ENCODE measurements at regions not wholly inside any gene's neighbourhood (a gene's known extent, or its start where the extent isn't known, plus 50 kb on each side); places are given as distances from the start of the nearest gene placed in this dataset.

- Histone ChIP-seq H3K4me1 (ENCODE audit: control insufficient read depth, insufficient read depth, low read length, poor library complexity, severe bottlenecking) (no peaks in the 10 kb centered on the region), H3K27ac (ENCODE audit: insufficient read depth, low read length, poor library complexity, severe bottlenecking) (no peak overlapping the region), H3K36me3 (ENCODE audit: control insufficient read depth, insufficient read depth, low read length) (no peaks in the 10 kb centered on the region), H3K27me3 (replicated peaks; ENCODE audit: control insufficient read depth, insufficient read depth, low read length, poor library complexity, severe bottlenecking) (no peaks in the 10 kb centered on the region), H3K9me3 (ENCODE audit: control insufficient read depth, low read length) (no peaks in the 10 kb centered on the region), H3K4me3 (ENCODE audit: insufficient read depth, low read depth, low read length, poor library complexity, severe bottlenecking) (no peak overlapping the region)
- no peak for DNase-seq
These were observed 750.8 kb upstream of the SLC35B3 start for GRCh38 chr6:9186148-9186547.

- no peaks in the 10 kb centered on the region for H3K4me1 ChIP-seq (ENCODE audit: control insufficient read depth, insufficient read depth, low read length, poor library complexity, severe bottlenecking)
- H3K4me3 ChIP-seq (ENCODE audit: insufficient read depth, low read depth, low read length, poor library complexity, severe bottlenecking), result no peak overlapping the region
- DNase-seq, result no peak
- H3K27me3 ChIP-seq (replicated peaks; ENCODE audit: control insufficient read depth, insufficient read depth, low read length, poor library complexity, severe bottlenecking), result no peaks in the 10 kb centered on the region
- H3K27ac ChIP-seq (ENCODE audit: insufficient read depth, low read length, poor library complexity, severe bottlenecking), result no peak overlapping the region
- H3K36me3 ChIP-seq (ENCODE audit: control insufficient read depth, insufficient read depth, low read length), result no peaks in the 10 kb centered on the region
- no peaks in the 10 kb centered on the region for H3K9me3 ChIP-seq (ENCODE audit: control insufficient read depth, low read length)
These were observed 742.7 kb upstream of the SLC35B3 start for GRCh38 chr6:9178071-9178470.

DNA sequence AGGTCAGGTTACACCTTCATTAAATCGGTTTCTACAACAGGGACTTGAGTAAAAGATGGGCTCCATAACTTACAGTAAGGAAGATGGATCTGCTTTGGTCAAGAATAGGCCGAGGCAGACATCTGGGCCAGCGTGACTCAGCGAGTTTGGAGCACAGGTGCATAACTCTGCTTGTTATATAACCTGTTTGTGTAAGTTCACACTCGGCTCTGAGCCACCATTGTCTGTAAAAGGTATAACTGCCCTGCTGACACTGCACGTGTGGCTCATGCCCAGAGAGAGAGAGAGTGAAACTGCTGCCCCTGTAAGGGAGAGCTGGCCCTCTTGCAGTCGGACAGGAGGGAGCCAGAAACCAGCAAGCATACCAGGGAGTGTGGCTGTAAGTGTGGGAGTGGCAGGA, 737.9 kb upstream of the SLC35B3 start:
- no peaks in the 10 kb centered on the region for H3K36me3 ChIP-seq (ENCODE audit: control insufficient read depth, insufficient read depth, low read length)
- H3K4me1 ChIP-seq (ENCODE audit: control insufficient read depth, insufficient read depth, low read length, poor library complexity, severe bottlenecking), result no peaks in the 10 kb centered on the region
- H3K27me3 ChIP-seq (replicated peaks; ENCODE audit: control insufficient read depth, insufficient read depth, low read length, poor library complexity, severe bottlenecking), result no peaks in the 10 kb centered on the region
- H3K27ac ChIP-seq (ENCODE audit: insufficient read depth, low read length, poor library complexity, severe bottlenecking), result no peak overlapping the region
- no peak for DNase-seq
- H3K4me3 ChIP-seq (ENCODE audit: insufficient read depth, low read depth, low read length, poor library complexity, severe bottlenecking), result no peak overlapping the region
- no peaks in the 10 kb centered on the region for H3K9me3 ChIP-seq (ENCODE audit: control insufficient read depth, low read length)

DNA sequence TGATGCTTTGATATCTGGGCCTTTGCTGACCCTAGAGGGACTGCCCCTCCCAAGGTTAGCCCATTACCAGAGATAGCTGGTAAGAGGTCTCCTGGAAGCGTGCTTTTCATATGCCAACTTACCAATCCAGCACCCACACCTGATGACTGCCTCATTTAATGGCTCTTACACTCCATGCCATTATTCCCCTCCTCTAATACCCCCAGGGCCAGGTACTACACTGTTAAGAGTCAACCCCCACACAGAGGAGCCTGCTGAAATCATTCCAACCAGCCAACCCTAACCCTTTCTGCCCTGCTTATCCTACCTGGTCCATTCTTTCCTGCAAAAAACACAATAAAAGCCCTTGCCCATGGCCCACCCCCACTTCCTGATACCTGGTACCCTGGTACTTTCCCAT, 736.8 kb upstream of the SLC35B3 start:
- Histone ChIP-seq H3K4me3 (ENCODE audit: insufficient read depth, low read depth, low read length, poor library complexity, severe bottlenecking) (no peak overlapping the region), H3K4me1 (ENCODE audit: control insufficient read depth, insufficient read depth, low read length, poor library complexity, severe bottlenecking) (no peaks in the 10 kb centered on the region), H3K27ac (ENCODE audit: insufficient read depth, low read length, poor library complexity, severe bottlenecking) (no peak overlapping the region), H3K36me3 (ENCODE audit: control insufficient read depth, insufficient read depth, low read length) (no peaks in the 10 kb centered on the region), H3K27me3 (replicated peaks; ENCODE audit: control insufficient read depth, insufficient read depth, low read length, poor library complexity, severe bottlenecking) (no peaks in the 10 kb centered on the region), H3K9me3 (ENCODE audit: control insufficient read depth, low read length) (no peaks in the 10 kb centered on the region)
- no peak for DNase-seq

GRCh38 chr6:9168669-9169068, 733.3 kb upstream of the SLC35B3 start:
- no peak overlapping the region for H3K4me3 ChIP-seq (ENCODE audit: insufficient read depth, low read depth, low read length, poor library complexity, severe bottlenecking)
- DNase-seq, result no peak
- no peaks in the 10 kb centered on the region for H3K4me1 ChIP-seq (ENCODE audit: control insufficient read depth, insufficient read depth, low read length, poor library complexity, severe bottlenecking)
- no peaks in the 10 kb centered on the region for H3K27me3 ChIP-seq (replicated peaks; ENCODE audit: control insufficient read depth, insufficient read depth, low read length, poor library complexity, severe bottlenecking)
- no peak overlapping the region for H3K27ac ChIP-seq (ENCODE audit: insufficient read depth, low read length, poor library complexity, severe bottlenecking)
- H3K9me3 ChIP-seq (ENCODE audit: control insufficient read depth, low read length), result no peaks in the 10 kb centered on the region
- no peaks in the 10 kb centered on the region for H3K36me3 ChIP-seq (ENCODE audit: control insufficient read depth, insufficient read depth, low read length)

DNA sequence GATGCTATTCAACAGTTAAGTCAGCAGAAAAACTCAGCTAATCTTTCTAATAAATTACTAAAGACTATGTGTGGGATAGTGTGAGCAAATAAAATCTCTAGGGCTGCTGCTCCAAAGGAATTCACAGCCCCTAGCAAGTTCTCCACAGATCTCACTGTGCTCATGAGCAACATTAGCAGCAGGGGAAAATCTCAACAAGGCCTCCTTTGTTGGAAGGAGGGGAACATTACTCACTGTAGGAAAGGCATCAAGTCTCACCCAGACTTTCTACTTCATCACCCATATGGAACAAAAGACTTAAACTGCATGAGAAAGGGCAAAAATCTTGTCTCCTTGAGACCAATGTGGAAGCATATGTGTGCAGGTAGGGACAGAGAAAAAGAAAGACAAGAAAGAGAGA, 726.4 kb upstream of the SLC35B3 start:
- DNase-seq, result no peak
- H3K9me3 ChIP-seq (ENCODE audit: control insufficient read depth, low read length), result no peaks in the 10 kb centered on the region
- H3K27ac ChIP-seq (ENCODE audit: insufficient read depth, low read length, poor library complexity, severe bottlenecking), result no peak overlapping the region
- no peaks in the 10 kb centered on the region for H3K4me1 ChIP-seq (ENCODE audit: control insufficient read depth, insufficient read depth, low read length, poor library complexity, severe bottlenecking)
- no peak overlapping the region for H3K4me3 ChIP-seq (ENCODE audit: insufficient read depth, low read depth, low read length, poor library complexity, severe bottlenecking)
- no peaks in the 10 kb centered on the region for H3K36me3 ChIP-seq (ENCODE audit: control insufficient read depth, insufficient read depth, low read length)
- H3K27me3 ChIP-seq (replicated peaks; ENCODE audit: control insufficient read depth, insufficient read depth, low read length, poor library complexity, severe bottlenecking), result no peaks in the 10 kb centered on the region

- Histone ChIP-seq H3K27ac (ENCODE audit: insufficient read depth, low read length, poor library complexity, severe bottlenecking) (no peak overlapping the region), H3K4me3 (ENCODE audit: insufficient read depth, low read depth, low read length, poor library complexity, severe bottlenecking) (no peak overlapping the region), H3K4me1 (ENCODE audit: control insufficient read depth, insufficient read depth, low read length, poor library complexity, severe bottlenecking) (no peaks in the 10 kb centered on the region), H3K27me3 (replicated peaks; ENCODE audit: control insufficient read depth, insufficient read depth, low read length, poor library complexity, severe bottlenecking) (no peaks in the 10 kb centered on the region), H3K9me3 (ENCODE audit: control insufficient read depth, low read length) (no peaks in the 10 kb centered on the region), H3K36me3 (ENCODE audit: control insufficient read depth, insufficient read depth, low read length) (no peaks in the 10 kb centered on the region)
- DNase-seq, result no peak
These were observed 723.7 kb upstream of the SLC35B3 start for GRCh38 chr6:9159051-9159450.

DNA sequence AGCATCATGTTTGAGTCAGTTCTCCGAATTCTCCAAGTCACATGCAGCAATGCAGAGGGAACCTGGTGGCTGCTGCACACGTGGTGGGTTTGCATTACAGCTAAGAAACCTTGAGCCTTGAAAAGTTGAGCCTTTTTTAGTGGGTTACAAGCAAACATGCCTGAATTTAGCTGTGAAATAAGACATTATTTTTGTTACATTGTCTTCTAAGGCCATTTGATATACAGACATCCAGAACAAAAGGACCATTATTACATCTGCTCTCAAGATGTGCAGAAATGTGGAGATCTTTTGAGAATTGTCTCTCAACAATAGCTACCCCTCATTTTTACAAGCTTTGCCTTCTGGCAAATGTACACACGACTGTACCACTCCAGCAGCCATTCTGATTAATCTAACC, 720.5 kb upstream of the SLC35B3 start:
- no peaks in the 10 kb centered on the region for H3K36me3 ChIP-seq (ENCODE audit: control insufficient read depth, insufficient read depth, low read length)
- H3K27ac ChIP-seq (ENCODE audit: insufficient read depth, low read length, poor library complexity, severe bottlenecking), result no peak overlapping the region
- H3K27me3 ChIP-seq (replicated peaks; ENCODE audit: control insufficient read depth, insufficient read depth, low read length, poor library complexity, severe bottlenecking), result no peaks in the 10 kb centered on the region
- no peaks in the 10 kb centered on the region for H3K9me3 ChIP-seq (ENCODE audit: control insufficient read depth, low read length)
- no peak for DNase-seq
- no peaks in the 10 kb centered on the region for H3K4me1 ChIP-seq (ENCODE audit: control insufficient read depth, insufficient read depth, low read length, poor library complexity, severe bottlenecking)
- H3K4me3 ChIP-seq (ENCODE audit: insufficient read depth, low read depth, low read length, poor library complexity, severe bottlenecking), result no peak overlapping the region

GRCh38 chr6:9143140-9143539, 707.8 kb upstream of the SLC35B3 start:
- Histone ChIP-seq H3K4me1 (ENCODE audit: control insufficient read depth, insufficient read depth, low read length, poor library complexity, severe bottlenecking) (no peaks in the 10 kb centered on the region), H3K27ac (ENCODE audit: insufficient read depth, low read length, poor library complexity, severe bottlenecking) (no peak overlapping the region), H3K36me3 (ENCODE audit: control insufficient read depth, insufficient read depth, low read length) (no peaks in the 10 kb centered on the region), H3K9me3 (ENCODE audit: control insufficient read depth, low read length) (no peaks in the 10 kb centered on the region), H3K27me3 (replicated peaks; ENCODE audit: control insufficient read depth, insufficient read depth, low read length, poor library complexity, severe bottlenecking) (no peaks in the 10 kb centered on the region), H3K4me3 (ENCODE audit: insufficient read depth, low read depth, low read length, poor library complexity, severe bottlenecking) (no peak overlapping the region)
- no peak for DNase-seq

- no peak for DNase-seq
- Histone ChIP-seq H3K27me3 (replicated peaks; ENCODE audit: control insufficient read depth, insufficient read depth, low read length, poor library complexity, severe bottlenecking) (no peaks in the 10 kb centered on the region), H3K27ac (ENCODE audit: insufficient read depth, low read length, poor library complexity, severe bottlenecking) (no peak overlapping the region), H3K4me3 (ENCODE audit: insufficient read depth, low read depth, low read length, poor library complexity, severe bottlenecking) (no peak overlapping the region), H3K9me3 (ENCODE audit: control insufficient read depth, low read length) (no peaks in the 10 kb centered on the region), H3K4me1 (ENCODE audit: control insufficient read depth, insufficient read depth, low read length, poor library complexity, severe bottlenecking) (no peaks in the 10 kb centered on the region), H3K36me3 (ENCODE audit: control insufficient read depth, insufficient read depth, low read length) (no peaks in the 10 kb centered on the region)
These were observed 705.7 kb upstream of the SLC35B3 start for GRCh38 chr6:9140951-9141460.

DNA sequence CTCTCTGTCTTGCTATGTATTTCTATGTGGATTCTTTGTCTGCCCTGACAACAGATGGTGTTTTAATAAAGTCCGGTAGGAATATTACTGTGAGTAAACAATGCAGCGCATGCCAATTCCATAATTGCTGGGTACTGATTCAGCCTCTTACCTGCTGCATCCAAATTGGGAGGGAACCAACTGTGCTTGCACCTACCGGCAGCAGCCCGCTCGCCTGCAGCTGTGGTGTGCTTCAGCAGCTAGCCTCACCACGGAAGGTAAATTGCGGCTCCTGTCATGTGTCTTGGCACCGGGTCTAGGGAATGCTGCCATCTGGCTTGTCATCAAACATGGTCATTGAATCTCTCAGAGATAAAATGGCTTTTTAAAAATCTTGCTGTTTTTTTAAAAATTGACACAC, 704.8 kb upstream of the SLC35B3 start:
- H3K4me3 ChIP-seq (ENCODE audit: insufficient read depth, low read depth, low read length, poor library complexity, severe bottlenecking), result no peak overlapping the region
- no peak for DNase-seq
- H3K9me3 ChIP-seq (ENCODE audit: control insufficient read depth, low read length), result no peaks in the 10 kb centered on the region
- no peaks in the 10 kb centered on the region for H3K36me3 ChIP-seq (ENCODE audit: control insufficient read depth, insufficient read depth, low read length)
- H3K4me1 ChIP-seq (ENCODE audit: control insufficient read depth, insufficient read depth, low read length, poor library complexity, severe bottlenecking), result no peaks in the 10 kb centered on the region
- H3K27me3 ChIP-seq (replicated peaks; ENCODE audit: control insufficient read depth, insufficient read depth, low read length, poor library complexity, severe bottlenecking), result no peaks in the 10 kb centered on the region
- H3K27ac ChIP-seq (ENCODE audit: insufficient read depth, low read length, poor library complexity, severe bottlenecking), result no peak overlapping the region
